Mucosa of rectum (tissue), 2 donors: ENCODE measurements at regions not wholly inside any gene's neighbourhood (a gene's known extent, or its start where the extent isn't known, plus 50 kb on each side); places are given as distances from the start of the nearest gene placed in this dataset.
"Not testable (repeated sequence)": the region's sequence is repeated elsewhere in the genome, so short reads cannot be mapped to it uniquely, and the experiment has no call there.

Experiments used
- H3K27ac ChIP-seq, 2 donors: one replicate each; pipeline ENCODE4 v1.7.0; 2013; ENCODE audit warnings: inconsistent platforms in 2 of 2, low read depth in 2 of 2, low read length in 2 of 2
- H3K27me3 ChIP-seq, 2 donors: one replicate each; pipeline ENCODE4 v1.7.0; 2013; ENCODE audit warnings: low read length in 2 of 2; ENCODE audit not compliant: control insufficient read depth in 2 of 2, insufficient read depth in 2 of 2
- H3K36me3 ChIP-seq, 2 donors: one replicate each; pipeline ENCODE4 v1.7.0; 2013; ENCODE audit warnings: low read length in 2 of 2; ENCODE audit not compliant: control insufficient read depth in 2 of 2, insufficient read depth in 2 of 2
- H3K4me1 ChIP-seq, 2 donors: one replicate each; pipeline ENCODE4 v1.7.0; 2013; ENCODE audit warnings: low read length in 2 of 2, mild to moderate bottlenecking in 1 of 2; ENCODE audit not compliant: control insufficient read depth in 2 of 2, insufficient read depth in 2 of 2
- H3K4me3 ChIP-seq, 2 donors: one replicate each; pipeline ENCODE4 v1.7.0; 2013; ENCODE audit warnings: low read length in 2 of 2
- H3K9ac ChIP-seq, 2 donors: one replicate each; pipeline ENCODE4 v1.7.0; 2013; ENCODE audit warnings: low read length in 2 of 2, low read depth in 1 of 2, mild to moderate bottlenecking in 1 of 2
- H3K9me3 ChIP-seq, 2 donors: one replicate each; pipeline ENCODE4 v1.7.0; 2013; ENCODE audit warnings: low read length in 2 of 2; ENCODE audit not compliant: control insufficient read depth in 2 of 2
- donor health status: healthy.
- donor health status: Normal muscosa, but diverticular disease.

DNA sequence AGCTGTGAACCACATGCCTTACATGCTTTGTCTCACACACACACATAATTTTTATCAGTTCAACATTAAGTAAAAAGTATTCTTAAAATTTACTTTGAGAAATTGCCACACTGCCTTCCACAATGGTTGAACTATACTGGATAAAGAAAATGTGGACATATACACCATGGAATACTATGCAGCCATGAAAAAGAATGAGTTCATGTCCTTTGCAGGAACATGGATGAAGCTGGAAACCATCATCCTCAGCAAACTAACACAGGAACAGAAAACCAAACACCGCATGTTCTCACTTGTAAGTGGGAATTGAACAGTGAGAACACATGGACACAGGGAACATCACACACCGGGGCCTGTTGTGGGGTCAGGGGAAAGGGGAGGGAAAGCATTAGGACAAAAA, 774.9 kb upstream of the RAB6C start:
- not testable (repeated sequence) for H3K4me3 ChIP-seq, H3K27ac ChIP-seq, H3K9ac ChIP-seq, H3K36me3 ChIP-seq, H3K9me3 ChIP-seq, H3K27me3 ChIP-seq, H3K4me1 ChIP-seq

DNA sequence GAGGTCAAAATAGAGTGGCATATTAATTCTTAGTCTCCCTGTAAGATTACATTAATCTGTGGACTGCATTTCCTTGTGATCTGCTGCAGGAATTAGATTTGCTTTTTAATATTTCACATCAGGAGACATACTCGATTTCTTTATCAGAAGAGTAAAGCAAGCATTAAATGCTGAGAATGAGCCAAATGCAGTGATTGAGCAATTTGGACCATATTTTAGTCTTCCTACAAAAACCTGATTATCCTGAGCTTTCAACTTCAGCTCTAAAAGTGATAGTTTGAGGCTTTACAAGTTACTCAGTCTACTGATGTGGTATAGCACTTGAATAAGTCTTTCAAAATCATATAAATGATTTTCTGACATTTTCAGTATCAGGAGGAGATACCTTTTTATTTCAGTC, 774.3 kb upstream of the RAB6C start:
- H3K4me1 ChIP-seq = no peaks in the 10 kb centered on the region
- no peak overlapping the region for H3K27ac ChIP-seq
- no peak overlapping the region for H3K4me3 ChIP-seq
- no peaks in the 10 kb centered on the region for H3K9me3 ChIP-seq
- peaks cover 0 to 2% of the 10 kb centered on the region in 2 donors for H3K27me3 ChIP-seq
- H3K9ac ChIP-seq = no peak overlapping the region
- H3K36me3 ChIP-seq = no peaks in the 10 kb centered on the region

DNA sequence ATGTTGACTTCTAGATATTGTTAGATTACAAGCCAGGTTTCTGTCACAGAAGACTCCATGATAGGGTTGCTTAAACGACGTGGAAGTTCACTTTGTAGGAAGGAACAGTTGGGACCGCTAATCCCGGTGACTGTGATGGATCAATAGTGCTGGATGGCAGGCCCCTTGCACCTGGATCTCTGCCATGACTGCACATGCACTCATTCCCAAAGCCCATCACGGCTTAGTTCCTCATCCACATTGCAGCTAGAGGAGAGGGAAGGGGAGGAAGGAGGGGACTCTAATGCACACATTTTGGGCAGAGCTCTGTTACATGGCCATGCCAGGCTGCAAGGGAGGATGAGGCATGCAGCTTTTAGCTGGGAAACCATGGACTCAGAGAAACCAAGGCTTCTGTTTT, 773.7 kb upstream of the RAB6C start:
- H3K9ac ChIP-seq = no peak overlapping the region
- H3K4me1 ChIP-seq = no peaks in the 10 kb centered on the region
- H3K4me3 ChIP-seq = no peak overlapping the region
- no peaks in the 10 kb centered on the region for H3K9me3 ChIP-seq
- H3K36me3 ChIP-seq = no peaks in the 10 kb centered on the region
- H3K27ac ChIP-seq = no peak overlapping the region
- peaks cover 0 to 2% of the 10 kb centered on the region in 2 donors for H3K27me3 ChIP-seq

DNA sequence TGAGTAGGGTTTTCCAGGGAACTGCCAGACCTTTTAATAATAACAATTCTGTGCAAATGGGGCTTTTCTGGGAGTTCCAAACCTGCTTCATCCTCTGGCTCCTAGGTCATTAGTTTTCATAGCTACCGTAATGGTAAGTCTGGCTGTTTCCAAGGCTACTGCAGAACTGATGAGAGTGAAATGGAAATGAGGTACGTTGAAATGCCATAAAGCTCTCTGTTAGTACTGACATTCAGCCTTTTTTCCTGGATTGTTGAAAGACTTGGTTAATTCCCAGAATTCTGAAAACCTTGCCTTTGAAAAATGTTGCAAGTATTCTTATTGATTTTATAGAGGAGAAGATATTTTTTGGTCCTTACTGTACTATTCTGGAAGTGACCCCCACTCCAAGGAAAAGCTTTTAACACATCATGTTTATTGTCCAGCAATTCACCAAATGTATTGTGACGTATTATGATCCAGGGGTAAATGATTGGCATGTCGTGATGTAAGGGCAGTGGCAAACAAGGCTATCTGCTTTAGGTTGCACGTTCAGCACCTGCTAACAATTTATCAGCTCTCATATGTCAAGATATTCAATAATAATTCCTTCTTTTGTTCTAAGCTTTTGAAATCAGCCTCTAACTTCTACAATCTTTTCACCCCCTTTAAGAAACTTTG, 767.0 kb upstream of the RAB6C start:
- Histone ChIP-seq H3K27ac (no peak overlapping the region), H3K4me3 (no peak overlapping the region), H3K9ac (no peak overlapping the region), H3K27me3 (peaks cover 0 to 2% of the 10 kb centered on the region in 2 donors), H3K36me3 (no peaks in the 10 kb centered on the region), H3K4me1 (no peaks in the 10 kb centered on the region), H3K9me3 (no peaks in the 10 kb centered on the region)

DNA sequence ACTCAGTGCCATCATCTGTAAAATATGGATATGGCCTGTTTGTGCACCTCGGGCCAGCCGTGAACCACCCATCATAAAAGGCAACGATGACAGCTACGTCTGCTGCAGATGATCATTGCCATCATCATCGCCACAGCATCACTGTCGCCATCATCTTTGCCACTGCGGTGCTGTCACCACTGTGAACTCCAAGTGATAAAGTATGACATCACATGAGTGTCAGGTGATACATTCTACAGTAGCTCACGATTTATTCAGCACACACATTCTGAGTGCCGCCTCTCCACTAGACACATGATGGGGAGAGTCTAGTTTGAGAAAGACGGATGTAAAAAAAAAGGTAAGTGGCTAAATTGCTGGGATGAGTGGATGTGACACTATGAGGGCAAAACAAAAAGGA, 755.4 kb upstream of the RAB6C start:
- no peak overlapping the region for H3K4me3 ChIP-seq
- H3K27ac ChIP-seq = no peak overlapping the region
- H3K36me3 ChIP-seq = no peaks in the 10 kb centered on the region
- H3K9me3 ChIP-seq = no peaks in the 10 kb centered on the region
- H3K27me3 ChIP-seq = no peaks in the 10 kb centered on the region
- H3K4me1 ChIP-seq = no peaks in the 10 kb centered on the region
- no peak overlapping the region for H3K9ac ChIP-seq

DNA sequence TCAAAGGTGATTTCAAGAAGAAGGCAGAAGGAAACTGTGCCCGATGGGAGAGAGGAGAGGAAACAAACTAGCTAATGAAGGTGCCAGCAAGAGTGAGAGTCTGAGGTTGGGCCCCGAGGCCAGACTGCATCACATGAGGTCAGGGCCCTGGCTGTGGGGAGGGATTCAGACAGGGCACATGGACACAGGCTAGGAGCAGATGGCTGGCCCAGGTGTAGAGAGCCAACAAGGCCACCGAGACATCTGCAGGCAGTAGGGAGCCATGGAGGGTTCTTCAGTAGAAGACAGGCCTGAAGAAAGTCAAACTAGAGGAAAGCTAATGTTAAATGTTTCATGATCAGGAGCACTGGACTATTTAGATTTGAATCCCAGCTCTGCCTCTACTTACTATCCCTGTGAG, 755.0 kb upstream of the RAB6C start:
- Histone ChIP-seq H3K9me3 (no peaks in the 10 kb centered on the region), H3K36me3 (no peaks in the 10 kb centered on the region), H3K4me1 (no peaks in the 10 kb centered on the region), H3K4me3 (no peak overlapping the region), H3K27ac (no peak overlapping the region), H3K27me3 (no peaks in the 10 kb centered on the region), H3K9ac (no peak overlapping the region)

DNA sequence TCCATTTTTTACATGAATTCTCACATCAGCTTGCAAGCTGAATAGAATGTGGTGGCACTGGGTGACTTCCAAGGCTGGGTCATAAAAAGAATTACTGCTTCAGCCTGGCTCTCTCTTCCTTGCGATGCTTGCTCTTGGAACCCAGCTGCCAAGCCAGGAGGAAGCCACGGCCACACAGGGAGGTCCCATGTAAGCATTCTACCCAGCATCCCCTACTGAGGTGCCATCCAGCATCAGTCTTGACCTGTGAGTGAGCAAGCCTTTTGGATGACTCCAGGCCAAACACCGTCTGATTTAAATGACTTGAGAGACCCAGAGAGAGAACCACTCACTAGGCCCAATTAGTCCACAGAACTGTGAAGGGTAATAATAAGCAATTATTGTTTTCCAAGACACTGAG, 750.3 kb upstream of the RAB6C start:
- H3K36me3 ChIP-seq = no peaks in the 10 kb centered on the region
- H3K9ac ChIP-seq = no peak overlapping the region
- no peak overlapping the region for H3K4me3 ChIP-seq
- no peaks in the 10 kb centered on the region for H3K9me3 ChIP-seq
- no peaks in the 10 kb centered on the region for H3K27me3 ChIP-seq
- no peaks in the 10 kb centered on the region for H3K4me1 ChIP-seq
- H3K27ac ChIP-seq = no peak overlapping the region

DNA sequence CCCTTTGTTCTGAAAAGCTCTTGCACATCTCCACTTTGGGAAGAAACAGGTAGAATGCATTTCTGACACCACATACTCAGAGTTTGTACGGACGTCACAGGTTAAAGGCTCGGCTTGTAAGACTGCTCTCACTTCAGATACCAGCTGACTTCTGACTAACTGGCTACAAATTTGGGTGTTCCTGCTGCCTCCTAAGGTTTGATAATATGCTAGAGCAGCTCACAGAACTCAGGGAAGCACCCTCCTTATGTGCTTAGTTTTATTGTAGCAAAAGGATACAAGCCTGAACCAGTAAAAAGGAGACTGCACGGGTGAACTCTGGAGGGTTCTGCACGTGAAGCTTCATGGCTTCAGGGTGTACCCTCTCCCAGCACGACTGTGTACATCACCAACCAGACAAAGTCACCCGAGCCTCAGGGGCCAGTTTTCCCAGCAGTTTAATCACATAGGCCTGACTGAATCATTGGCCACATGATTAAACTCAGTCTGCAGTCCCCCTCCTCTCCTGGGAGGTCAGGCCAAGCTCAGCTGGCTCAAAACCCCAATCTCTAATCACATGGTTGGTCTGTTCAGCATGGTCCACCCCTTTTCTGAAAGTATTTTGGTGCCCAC, 749.5 kb upstream of the RAB6C start:
- no peak overlapping the region for H3K27ac ChIP-seq
- H3K36me3 ChIP-seq = no peaks in the 10 kb centered on the region
- H3K9me3 ChIP-seq = no peaks in the 10 kb centered on the region
- no peaks in the 10 kb centered on the region for H3K27me3 ChIP-seq
- H3K4me1 ChIP-seq = no peaks in the 10 kb centered on the region
- no peak overlapping the region for H3K4me3 ChIP-seq
- no peak overlapping the region for H3K9ac ChIP-seq

DNA sequence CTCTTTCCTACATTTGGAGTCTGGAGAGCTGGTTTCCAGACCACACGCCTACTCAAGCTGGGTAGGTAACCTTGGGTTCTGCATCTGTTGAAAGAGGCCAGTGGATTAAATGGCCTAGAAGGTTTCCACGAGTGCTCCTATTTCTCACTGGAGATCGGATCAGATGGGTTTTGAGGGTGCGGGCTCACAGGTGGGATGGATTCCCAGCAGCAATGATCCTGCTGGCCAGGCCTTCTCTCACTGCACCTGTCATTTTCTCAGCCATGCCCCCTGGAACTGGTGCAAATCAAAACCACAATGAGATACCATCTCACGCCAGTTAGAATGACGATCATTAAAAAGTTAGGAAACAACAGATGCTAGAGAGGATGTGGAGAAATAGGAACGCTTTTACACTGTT, 747.5 kb upstream of the RAB6C start:
- H3K36me3 ChIP-seq = no peaks in the 10 kb centered on the region
- H3K4me1 ChIP-seq = no peaks in the 10 kb centered on the region
- no peaks in the 10 kb centered on the region for H3K27me3 ChIP-seq
- no peak overlapping the region for H3K27ac ChIP-seq
- no peak overlapping the region for H3K9ac ChIP-seq
- H3K4me3 ChIP-seq = no peak overlapping the region
- no peaks in the 10 kb centered on the region for H3K9me3 ChIP-seq

DNA sequence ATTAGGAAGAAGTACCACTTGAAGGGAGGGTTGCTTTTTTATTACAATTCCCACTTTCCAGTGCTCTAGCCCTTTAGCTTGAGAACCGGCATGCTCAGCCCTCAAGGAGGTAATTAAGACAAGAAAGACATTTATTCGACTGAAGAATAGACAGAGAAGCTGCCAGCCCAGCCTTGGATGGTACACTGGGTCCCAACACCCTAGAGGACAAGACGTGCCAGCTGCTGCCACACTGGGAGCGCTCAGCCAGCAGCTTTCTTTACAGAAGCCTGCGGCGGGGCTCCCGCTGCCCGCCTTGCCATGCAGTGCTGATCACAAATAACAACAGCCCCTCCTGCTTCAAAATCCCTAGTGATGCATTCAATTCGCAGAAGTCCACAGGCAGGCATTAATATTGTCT, 746.3 kb upstream of the RAB6C start:
- Histone ChIP-seq H3K4me1 (no peaks in the 10 kb centered on the region), H3K27me3 (no peaks in the 10 kb centered on the region), H3K27ac (no peak overlapping the region), H3K4me3 (no peak overlapping the region), H3K9me3 (no peaks in the 10 kb centered on the region), H3K9ac (no peak overlapping the region), H3K36me3 (no peaks in the 10 kb centered on the region)
